ENCODE measurements at regions not wholly inside any gene's neighbourhood (a gene's known extent, or its start where the extent isn't known, plus 50 kb on each side); places are given as distances from the start of the nearest gene placed in this dataset.

- 0 to 89% (median 47%) methylated on average over 1 to 3 of the region's 3 CpGs; no CpG with 5 or more reads in 2 of the 10 experiments for WGBS, 10 experiments
- H3K27ac ChIP-seq, result no peak overlapping the region
- no peak overlapping the region for H3K4me3 ChIP-seq
- in situ Hi-C loops (cut with MboI; ENCODE audit: low pct_unique_long_range_greater_than_20kb in 2 of 9, low sequenced_read_pairs in 9 of 9, unreplicated experiment in 9 of 9), result no loop called here
- ATAC-seq (replicated peaks in 6 of 8), result no peak
- H3K4me1 ChIP-seq (replicated peaks in 1 of 2), result peaks cover 0 to 6% of the 10 kb centered on the region in 2 donors
These were observed 147.1 kb downstream of the TMX1 start for GRCh38 chr14:51386983-51387735.

DNA sequence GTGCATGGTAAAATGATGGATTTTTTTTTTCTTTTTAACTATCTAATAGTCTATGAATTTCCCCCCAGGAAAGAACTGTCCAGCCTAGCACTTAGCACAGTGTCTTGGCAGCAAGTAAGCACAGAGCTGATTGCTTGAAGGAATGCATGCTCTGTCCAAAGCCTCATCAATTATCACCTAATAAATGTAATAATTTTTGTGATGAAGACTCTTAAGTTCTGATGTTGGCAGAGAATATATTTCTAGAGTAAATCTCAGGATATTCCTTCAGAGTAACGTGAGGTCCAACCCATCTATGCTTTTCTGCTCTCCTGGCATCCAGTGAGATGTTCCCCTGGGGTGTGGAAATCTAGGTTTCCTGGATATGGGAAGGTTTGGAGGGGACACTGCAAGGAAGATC, 152.4 kb downstream of the TMX1 start:
- peaks cover 19 to 21% of the 10 kb centered on the region in 2 donors for H3K4me1 ChIP-seq (replicated peaks in 1 of 2)
- WGBS, 10 experiments, result 86% methylated on average over 1 of the region's 1 CpG; no CpG with 5 or more reads in 8 of the 10 experiments
- in situ Hi-C loops (cut with MboI; ENCODE audit: low pct_unique_long_range_greater_than_20kb in 2 of 9, low sequenced_read_pairs in 9 of 9, unreplicated experiment in 9 of 9), result no loop called here
- H3K4me3 ChIP-seq, result no peak overlapping the region
- no peak overlapping the region for H3K27ac ChIP-seq
- ATAC-seq (replicated peaks in 6 of 8), result no peak

DNA sequence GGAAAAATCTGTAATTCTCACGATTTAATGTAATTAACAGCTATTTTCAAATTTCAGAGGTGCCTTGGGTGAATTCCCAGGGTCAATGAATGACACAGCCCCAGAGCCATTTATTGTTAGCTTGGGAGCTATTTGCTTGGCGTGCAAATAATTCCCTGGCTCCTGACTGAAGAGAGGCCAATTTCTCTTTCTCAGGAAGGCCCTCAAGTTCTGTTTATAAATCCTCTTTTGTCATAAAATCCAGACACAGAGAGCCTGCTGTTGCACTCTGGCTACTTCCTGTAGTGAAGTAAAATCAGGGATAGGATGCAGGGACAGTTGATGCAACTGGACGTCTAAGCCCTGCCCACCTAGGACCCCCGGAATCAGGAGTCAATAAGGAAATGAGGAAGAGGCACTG, 154.3 kb downstream of the TMX1 start:
- in situ Hi-C loops (cut with MboI; ENCODE audit: low pct_unique_long_range_greater_than_20kb in 2 of 9, low sequenced_read_pairs in 9 of 9, unreplicated experiment in 9 of 9), result no loop called here
- peaks cover 19 to 20% of the 10 kb centered on the region in 2 donors for H3K4me1 ChIP-seq (replicated peaks in 1 of 2)
- ATAC-seq (replicated peaks in 6 of 8), result peak in 2 of 8 experiments; percentile 24 to 66
- no peak overlapping the region for H3K4me3 ChIP-seq
- WGBS, 10 experiments, result 0 to 90% (median 40%) methylated on average over 1 to 4 of the region's 4 CpGs; no CpG with 5 or more reads in 2 of the 10 experiments
- H3K27ac ChIP-seq, result peak overlapping the region in 1 of 2 donors; percentile 27

DNA sequence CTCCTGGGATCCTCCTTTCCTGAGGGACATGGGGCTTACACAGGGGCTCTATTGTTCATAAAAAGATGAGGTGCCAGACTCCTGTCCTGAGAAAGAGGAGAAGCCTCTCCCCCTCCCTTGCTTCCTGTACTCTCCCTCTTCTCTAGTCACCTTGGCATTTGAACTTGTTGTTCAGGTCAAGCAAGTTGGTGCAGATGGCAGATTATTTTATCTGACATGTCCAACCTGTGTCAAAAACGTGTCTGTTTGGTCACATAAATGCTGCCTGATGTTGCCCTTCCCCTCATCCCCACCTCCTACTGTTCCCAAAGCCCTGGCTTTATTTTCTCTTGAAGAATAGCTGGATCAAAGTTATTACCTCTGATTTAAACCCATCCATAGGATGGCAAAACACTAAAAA, 154.8 kb downstream of the TMX1 start:
- no peak overlapping the region for H3K4me3 ChIP-seq
- H3K27ac ChIP-seq, result peak overlapping the region in 1 of 2 donors; percentile 22
- in situ Hi-C loops (cut with MboI; ENCODE audit: low pct_unique_long_range_greater_than_20kb in 2 of 9, low sequenced_read_pairs in 9 of 9, unreplicated experiment in 9 of 9), result no loop called here
- no peak for ATAC-seq (replicated peaks in 6 of 8)
- WGBS, 10 experiments, result 0 to 78% (median 40%) methylated on average over 1 of the region's 1 CpG; no CpG with 5 or more reads in 5 of the 10 experiments
- peaks cover 19 to 20% of the 10 kb centered on the region in 2 donors for H3K4me1 ChIP-seq (replicated peaks in 1 of 2)

GRCh38 chr14:51395361-51395849, 155.4 kb downstream of the TMX1 start:
- H3K4me3 ChIP-seq, result no peak overlapping the region
- ATAC-seq (replicated peaks in 6 of 8), result peak in 7 of 8 experiments; percentile 35 to 89 (median 58)
- H3K27ac ChIP-seq, result peak overlapping the region in 1 of 2 donors; percentile 47
- in situ Hi-C loops (cut with MboI; ENCODE audit: low pct_unique_long_range_greater_than_20kb in 2 of 9, low sequenced_read_pairs in 9 of 9, unreplicated experiment in 9 of 9), result no loop called here
- H3K4me1 ChIP-seq (replicated peaks in 1 of 2), result peaks cover 19 to 20% of the 10 kb centered on the region in 2 donors
- 0 to 100% (median 80%) methylated on average over 1 to 4 of the region's 9 CpGs; no CpG with 5 or more reads in 2 of the 10 experiments for WGBS, 10 experiments

GRCh38 chr14:51396222-51396815, 156.3 kb downstream of the TMX1 start:
- Histone ChIP-seq H3K4me1 (replicated peaks in 1 of 2) (peaks cover 19 to 20% of the 10 kb centered on the region in 2 donors), H3K27ac (no peak overlapping the region), H3K4me3 (no peak overlapping the region)
- peak in 3 of 8 experiments; percentile 51 to 54 (median 53) for ATAC-seq (replicated peaks in 6 of 8)
- in situ Hi-C loops (cut with MboI; ENCODE audit: low pct_unique_long_range_greater_than_20kb in 2 of 9, low sequenced_read_pairs in 9 of 9, unreplicated experiment in 9 of 9), result no loop called here
- 1 to 89% (median 78%) methylated on average over 5 to 11 of the region's 11 CpGs; no CpG with 5 or more reads in 1 of the 10 experiments for WGBS, 10 experiments

- H3K27ac ChIP-seq, result no peak overlapping the region
- in situ Hi-C loops (cut with MboI; ENCODE audit: low pct_unique_long_range_greater_than_20kb in 2 of 9, low sequenced_read_pairs in 9 of 9, unreplicated experiment in 9 of 9), result no loop called here
- peak in 2 of 8 experiments; percentile 67 to 75 for ATAC-seq (replicated peaks in 6 of 8)
These were observed 158.9 kb downstream of the TMX1 start for GRCh38 chr14:51398898-51399297.

GRCh38 chr14:51400139-51400538, 160.1 kb downstream of the TMX1 start:
- in situ Hi-C loops (cut with MboI; ENCODE audit: low pct_unique_long_range_greater_than_20kb in 2 of 9, low sequenced_read_pairs in 9 of 9, unreplicated experiment in 9 of 9), result no loop called here
- no peak for ATAC-seq (replicated peaks in 6 of 8)
- Histone ChIP-seq H3K4me3 (no peak overlapping the region), H3K4me1 (replicated peaks in 1 of 2) (peaks cover 4 to 7% of the 10 kb centered on the region in 2 donors), H3K27ac (no peak overlapping the region)
- WGBS, 10 experiments, result 50 to 100% (median 86%) methylated on average over 1 to 2 of the region's 2 CpGs

More at GRCh38 chr14:51398898-51399297, 158.9 kb downstream of the TMX1 start:
- WGBS, 10 experiments, result 0 to 88% (median 64%) methylated on average over 1 to 3 of the region's 4 CpGs; no CpG with 5 or more reads in 2 of the 10 experiments
- Histone ChIP-seq H3K4me3 (no peak overlapping the region), H3K4me1 (replicated peaks in 1 of 2) (peaks cover 17 to 19% of the 10 kb centered on the region in 2 donors)

- Histone ChIP-seq H3K4me3 (no peak overlapping the region), H3K27ac (no peak overlapping the region), H3K4me1 (replicated peaks in 1 of 2) (no peaks in the 10 kb centered on the region)
- 67 to 93% (median 88%) methylated on average over 1 to 2 of the region's 2 CpGs; no CpG with 5 or more reads in 3 of the 10 experiments for WGBS, 10 experiments
- peak in 1 of 8 experiments; percentile 10 for ATAC-seq (replicated peaks in 6 of 8)
- in situ Hi-C loops (cut with MboI; ENCODE audit: low pct_unique_long_range_greater_than_20kb in 2 of 9, low sequenced_read_pairs in 9 of 9, unreplicated experiment in 9 of 9), result no loop called here
These were observed 161.2 kb downstream of the TMX1 start for GRCh38 chr14:51401272-51401671.

DNA sequence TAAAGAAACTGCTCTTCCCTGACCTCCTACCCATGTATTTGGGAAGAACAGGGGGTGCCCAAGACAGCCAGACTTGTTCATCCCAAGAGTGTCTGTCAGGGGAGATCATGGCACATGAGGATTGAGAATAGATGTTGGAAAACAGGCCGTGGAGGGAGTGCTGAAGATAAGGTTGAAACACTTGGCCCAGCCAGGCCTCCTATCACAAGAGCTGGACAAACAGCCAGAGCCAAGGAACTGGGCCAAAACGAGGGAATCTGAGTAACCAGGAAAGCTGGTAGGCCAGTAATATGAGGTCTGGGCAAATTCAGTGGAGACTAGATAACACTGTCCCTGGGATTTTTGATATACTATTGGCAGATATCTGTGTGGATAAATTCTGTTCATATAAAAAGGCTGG, 161.7 kb downstream of the TMX1 start:
- 33 to 92% (median 63%) methylated on average over 1 to 2 of the region's 2 CpGs; no CpG with 5 or more reads in 6 of the 10 experiments for WGBS, 10 experiments
- no peaks in the 10 kb centered on the region for H3K4me1 ChIP-seq (replicated peaks in 1 of 2)
- H3K4me3 ChIP-seq, result no peak overlapping the region
- no peak for ATAC-seq (replicated peaks in 6 of 8)
- no peak overlapping the region for H3K27ac ChIP-seq
- in situ Hi-C loops (cut with MboI; ENCODE audit: low pct_unique_long_range_greater_than_20kb in 2 of 9, low sequenced_read_pairs in 9 of 9, unreplicated experiment in 9 of 9), result no loop called here

GRCh38 chr14:51410897-51411296, 170.8 kb downstream of the TMX1 start:
- Histone ChIP-seq H3K27ac (no peak overlapping the region), H3K4me3 (no peak overlapping the region), H3K4me1 (replicated peaks in 1 of 2) (peaks cover 7 to 10% of the 10 kb centered on the region in 2 donors)
- in situ Hi-C loops (cut with MboI; ENCODE audit: low pct_unique_long_range_greater_than_20kb in 2 of 9, low sequenced_read_pairs in 9 of 9, unreplicated experiment in 9 of 9), result no loop called here
- 0 to 60% (median 30%) methylated on average over 1 to 3 of the region's 3 CpGs; no CpG with 5 or more reads in 1 of the 10 experiments for WGBS, 10 experiments
- ATAC-seq (replicated peaks in 6 of 8), result peak in 2 of 8 experiments; percentile 31 to 37

DNA sequence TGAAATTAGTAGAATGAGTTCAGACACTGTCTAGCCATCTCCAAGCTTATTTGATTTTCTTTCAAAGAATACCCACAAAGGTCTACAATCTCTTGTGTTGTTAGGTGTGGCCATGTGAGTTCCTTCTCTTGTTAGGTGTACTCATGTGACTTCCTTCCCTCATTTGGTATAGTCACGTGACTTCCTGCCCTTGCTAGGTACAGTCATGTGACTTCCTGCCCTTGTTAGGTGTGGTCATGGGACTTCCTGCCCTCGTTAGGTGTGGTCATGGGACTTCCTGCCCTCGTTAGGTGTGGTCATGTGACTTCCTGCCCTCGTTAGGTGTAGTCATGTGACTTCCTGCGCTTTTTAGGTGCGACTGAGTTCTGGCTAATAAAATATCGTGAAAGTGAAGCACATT, 179.6 kb downstream of the TMX1 start:
- in situ Hi-C loops (cut with MboI; ENCODE audit: low pct_unique_long_range_greater_than_20kb in 2 of 9, low sequenced_read_pairs in 9 of 9, unreplicated experiment in 9 of 9), result no loop called here
- H3K27ac ChIP-seq, result no peak overlapping the region
- H3K4me1 ChIP-seq (replicated peaks in 1 of 2), result peaks cover 5 to 7% of the 10 kb centered on the region in 2 donors
- H3K4me3 ChIP-seq, result no peak overlapping the region
- 33 to 94% (median 82%) methylated on average over 3 to 7 of the region's 7 CpGs; no CpG with 5 or more reads in 1 of the 10 experiments for WGBS, 10 experiments
- ATAC-seq (replicated peaks in 6 of 8), result no peak

DNA sequence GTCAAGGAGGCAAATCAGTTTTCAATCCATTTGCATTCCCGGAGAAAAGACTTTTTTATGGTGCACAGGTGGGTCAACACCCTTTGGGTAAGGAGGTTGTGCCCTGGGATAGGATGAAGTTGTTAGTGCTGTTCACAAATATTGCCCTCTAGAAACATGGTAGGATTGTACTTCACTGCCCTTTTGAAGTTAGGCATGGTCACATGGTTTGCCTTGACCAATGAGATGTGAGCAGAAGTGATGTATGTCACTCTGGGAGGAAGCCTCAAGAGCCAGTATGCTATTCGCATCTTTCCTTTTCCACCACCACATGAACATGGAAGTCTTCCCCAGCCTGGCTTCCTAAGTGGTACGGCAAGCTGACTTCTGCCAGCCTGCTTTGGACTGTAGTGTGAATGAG, 182.7 kb downstream of the TMX1 start:
- no peak for ATAC-seq (replicated peaks in 6 of 8)
- WGBS, 10 experiments, result 67 to 100% (median 89%) methylated on average over 1 to 3 of the region's 3 CpGs; no CpG with 5 or more reads in 3 of the 10 experiments
- H3K4me1 ChIP-seq (replicated peaks in 1 of 2), result peaks cover 10 to 15% of the 10 kb centered on the region in 2 donors
- H3K4me3 ChIP-seq, result no peak overlapping the region
- no peak overlapping the region for H3K27ac ChIP-seq
- in situ Hi-C loops (cut with MboI; ENCODE audit: low pct_unique_long_range_greater_than_20kb in 2 of 9, low sequenced_read_pairs in 9 of 9, unreplicated experiment in 9 of 9), result no loop called here
